ENCODE measurements at regions not wholly inside any gene's neighbourhood (a gene's known extent, or its start where the extent isn't known, plus 50 kb on each side); places are given as distances from the start of the nearest gene placed in this dataset.

DNA sequence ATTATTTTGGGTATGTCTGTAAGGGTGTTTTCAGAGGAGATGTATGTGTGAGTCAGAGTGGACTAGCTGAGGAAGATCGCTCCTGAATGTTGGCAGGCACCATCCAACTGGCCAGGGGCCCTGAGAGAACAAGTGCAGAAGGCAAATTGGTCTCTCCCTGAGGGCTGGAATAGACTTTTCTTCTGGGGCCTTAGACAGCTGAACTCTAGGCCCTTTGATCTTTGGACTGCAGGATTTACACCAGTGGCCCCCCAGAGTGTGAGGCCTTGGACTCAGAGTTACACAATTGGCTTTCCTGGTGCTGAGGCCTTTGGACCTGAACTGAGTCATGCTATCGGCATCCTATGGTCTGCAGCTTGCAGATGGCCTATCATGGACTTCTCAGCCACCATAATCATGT is 217.2 kb downstream of the REEP3 start:
- H3K4me3 ChIP-seq (replicated peaks in 1 of 2; ENCODE audit: low read depth in 2 of 2, low read length in 2 of 2) = no peak overlapping the region
- TF ChIP-seq, protein P1, sequence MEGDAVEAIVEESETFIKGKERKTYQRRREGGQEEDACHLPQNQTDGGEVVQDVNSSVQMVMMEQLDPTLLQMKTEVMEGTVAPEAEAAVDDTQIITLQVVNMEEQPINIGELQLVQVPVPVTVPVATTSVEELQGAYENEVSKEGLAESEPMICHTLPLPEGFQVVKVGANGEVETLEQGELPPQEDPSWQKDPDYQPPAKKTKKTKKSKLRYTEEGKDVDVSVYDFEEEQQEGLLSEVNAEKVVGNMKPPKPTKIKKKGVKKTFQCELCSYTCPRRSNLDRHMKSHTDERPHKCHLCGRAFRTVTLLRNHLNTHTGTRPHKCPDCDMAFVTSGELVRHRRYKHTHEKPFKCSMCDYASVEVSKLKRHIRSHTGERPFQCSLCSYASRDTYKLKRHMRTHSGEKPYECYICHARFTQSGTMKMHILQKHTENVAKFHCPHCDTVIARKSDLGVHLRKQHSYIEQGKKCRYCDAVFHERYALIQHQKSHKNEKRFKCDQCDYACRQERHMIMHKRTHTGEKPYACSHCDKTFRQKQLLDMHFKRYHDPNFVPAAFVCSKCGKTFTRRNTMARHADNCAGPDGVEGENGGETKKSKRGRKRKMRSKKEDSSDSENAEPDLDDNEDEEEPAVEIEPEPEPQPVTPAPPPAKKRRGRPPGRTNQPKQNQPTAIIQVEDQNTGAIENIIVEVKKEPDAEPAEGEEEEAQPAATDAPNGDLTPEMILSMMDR (IDR thresholded peaks at IDR 0.05; ENCODE audit: low read depth, low read length) = no peak
- peak; percentile 75 to 78 for DNase-seq (ENCODE audit: low read depth in 2 of 2)

DNA sequence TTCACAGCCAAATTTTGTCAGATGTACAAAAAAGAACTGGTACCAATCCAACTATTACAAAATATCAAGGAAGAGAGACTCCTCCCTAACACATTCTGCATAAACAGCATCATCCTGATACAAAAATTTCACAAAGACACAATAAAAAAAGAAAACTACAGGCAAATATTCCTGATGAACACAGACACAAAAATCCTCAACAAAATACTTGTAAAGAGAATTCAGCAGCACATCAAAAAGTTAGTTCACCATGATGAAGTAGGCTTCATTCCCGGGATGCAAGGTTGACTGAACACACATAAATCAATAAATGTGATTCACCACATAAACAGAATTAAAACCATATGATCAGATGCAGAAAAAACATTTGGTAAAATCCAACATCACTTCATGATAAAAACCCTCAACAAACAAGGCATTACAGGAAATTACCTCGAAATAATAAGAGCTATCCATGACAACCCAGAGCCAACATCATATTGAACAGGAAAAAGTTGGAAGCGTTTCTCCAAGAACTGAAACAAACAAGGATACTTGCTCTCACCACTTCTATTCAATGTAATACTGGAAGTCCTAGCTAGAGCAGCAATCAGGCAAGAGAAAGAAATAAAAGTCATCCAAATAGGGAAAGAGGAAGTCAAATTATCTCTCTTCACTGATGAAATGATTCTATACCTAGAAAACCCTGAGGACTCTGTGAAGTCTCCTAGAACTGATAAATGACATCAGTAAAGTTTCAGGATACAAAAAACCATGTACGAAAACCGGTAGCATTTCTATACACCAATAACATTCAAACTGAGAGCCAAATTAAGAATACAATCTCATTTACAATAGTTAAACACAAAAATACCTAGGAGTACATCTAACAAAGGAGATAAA is 223.1 kb downstream of the REEP3 start:
- TF ChIP-seq, protein P1 (IDR thresholded peaks at IDR 0.05; ENCODE audit: low read depth, low read length) = no peak
- peak; percentile 36 to 60 for DNase-seq (ENCODE audit: low read depth in 2 of 2)

GRCh38 chr10:63749915-63750314 is 228.7 kb downstream of the REEP3 start:
- TF ChIP-seq, protein P1 (IDR thresholded peaks at IDR 0.05; ENCODE audit: low read depth, low read length) = no peak
- H3K4me3 ChIP-seq (replicated peaks in 1 of 2; ENCODE audit: low read depth in 2 of 2, low read length in 2 of 2) = no peak overlapping the region
- peak in 1 of 2 donors; percentile 33 for DNase-seq (ENCODE audit: low read depth in 2 of 2)

More for the DNA sequence above, 223.1 kb downstream of the REEP3 start:
- H3K4me3 ChIP-seq (replicated peaks in 1 of 2; ENCODE audit: low read depth in 2 of 2, low read length in 2 of 2) = no peak overlapping the region

GRCh38 chr10:63751836-63752235 is 230.6 kb downstream of the REEP3 start:
- H3K4me3 ChIP-seq (replicated peaks in 1 of 2; ENCODE audit: low read depth in 2 of 2, low read length in 2 of 2) = no peak overlapping the region
- no peak for DNase-seq (ENCODE audit: low read depth in 2 of 2)
- TF ChIP-seq, protein P1 (IDR thresholded peaks at IDR 0.05; ENCODE audit: low read depth, low read length) = no peak

DNA sequence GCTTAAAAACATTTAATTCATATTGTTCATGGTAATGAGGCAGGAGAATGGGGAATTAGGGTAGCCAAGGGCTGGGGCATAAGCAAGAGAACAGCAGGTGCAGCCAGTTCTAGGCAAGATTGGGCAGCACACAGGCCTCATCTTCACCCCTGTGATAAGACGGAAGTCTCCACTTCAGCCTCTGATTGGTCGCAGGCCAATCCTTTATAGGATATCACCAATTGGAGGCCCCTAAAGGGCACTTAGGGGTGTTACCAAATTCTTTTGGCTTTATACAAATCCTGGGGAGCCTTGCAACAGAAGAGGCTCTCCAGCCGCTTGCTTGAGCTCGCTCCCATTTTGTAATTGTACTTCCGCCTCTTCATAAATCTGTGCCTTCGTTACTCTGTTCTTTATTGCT is 231.1 kb downstream of the REEP3 start:
- no peak for DNase-seq (ENCODE audit: low read depth in 2 of 2)
- TF ChIP-seq, protein P1 (IDR thresholded peaks at IDR 0.05; ENCODE audit: low read depth, low read length) = no peak
- H3K4me3 ChIP-seq (replicated peaks in 1 of 2; ENCODE audit: low read depth in 2 of 2, low read length in 2 of 2) = no peak overlapping the region

DNA sequence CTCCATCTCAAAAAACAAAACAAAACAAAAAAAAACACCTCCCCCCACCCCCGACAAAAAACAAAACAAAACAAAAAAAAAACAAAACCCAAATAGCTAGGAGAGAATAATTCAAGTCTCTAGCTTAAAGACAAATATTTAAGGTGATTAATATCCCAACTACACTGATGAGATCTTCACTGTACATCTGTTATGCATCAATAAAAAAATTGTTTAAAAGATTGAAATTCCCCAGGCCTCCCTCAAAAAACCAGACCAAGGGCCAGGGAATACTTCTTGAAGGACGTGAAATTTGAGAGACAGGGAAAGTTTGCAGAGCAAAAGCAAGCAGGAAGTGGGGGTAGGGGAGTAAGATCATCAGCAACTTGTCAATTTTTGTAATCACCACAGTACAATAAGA is 232.6 kb downstream of the REEP3 start:
- DNase-seq (ENCODE audit: low read depth in 2 of 2) = no peak
- H3K4me3 ChIP-seq (replicated peaks in 1 of 2; ENCODE audit: low read depth in 2 of 2, low read length in 2 of 2) = no peak overlapping the region
- TF ChIP-seq, protein P1 (IDR thresholded peaks at IDR 0.05; ENCODE audit: low read depth, low read length) = no peak
